Bronchial epithelial cell (primary cell): ENCODE measurements at regions not wholly inside any gene's neighbourhood (a gene's known extent, or its start where the extent isn't known, plus 50 kb on each side); places are given as distances from the start of the nearest gene placed in this dataset.

Source experiments
- DNase-seq: peaks from one replicate; pipeline ENCODE4 v3.0.0-alpha.2; 2010; ENCODE audit warnings: low read depth
- FAIRE-seq: peaks from 2 replicates; lab custom pipeline; 2011; peaks lifted over from hg19 to GRCh38; lab: Jason Lieb, UNC
- H3K27me3 ChIP-seq: 2 replicates; pipeline ENCODE4 v1.5.1; 2011; ENCODE audit warnings: low read length; ENCODE audit not compliant: control insufficient read depth, insufficient read depth
- H3K36me3 ChIP-seq: 2 replicates; pipeline ENCODE4 v1.5.1; 2011; ENCODE audit warnings: low read length; ENCODE audit not compliant: control insufficient read depth, insufficient read depth
- H3K4me3 ChIP-seq: 2 replicates; pipeline ENCODE4 v1.5.1; 2011; ENCODE audit warnings: mild to moderate bottlenecking, low read depth, low read length, control low read depth
- CTCF ChIP-seq: IDR thresholded peaks from 2 replicates; pipeline ENCODE4 v1.5.1; 2011; ENCODE audit warnings: mild to moderate bottlenecking, moderate library complexity, low read length, control low read depth, inconsistent platforms; ENCODE audit not compliant: insufficient read depth, severe bottlenecking

DNA sequence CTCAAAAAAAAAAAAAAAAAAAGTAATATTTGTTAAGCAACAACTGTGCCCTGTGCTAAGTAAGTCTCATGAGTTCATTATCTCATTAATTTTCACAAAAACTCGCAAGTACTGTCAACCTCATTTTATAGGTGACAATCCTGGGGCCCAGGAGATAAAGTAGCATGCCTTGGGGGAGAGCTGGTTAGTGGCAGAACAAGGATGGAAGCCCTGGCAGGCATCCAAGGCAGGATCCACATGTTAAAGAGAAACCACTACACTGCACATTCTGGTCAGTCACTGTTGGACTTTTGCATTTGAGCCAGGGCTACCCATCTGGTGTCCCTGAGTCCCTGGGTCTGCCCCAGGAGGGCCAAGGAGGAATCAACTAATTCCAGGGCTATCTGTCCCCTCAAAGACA, 54.6 kb downstream of the ZFP36L2 start:
- H3K36me3 ChIP-seq = no peaks in the 10 kb centered on the region
- FAIRE-seq (no peak), DNase-seq (no peak)
- H3K27me3 ChIP-seq = no peaks in the 10 kb centered on the region
- no peak for TF ChIP-seq CTCF
- H3K4me3 ChIP-seq = no peak overlapping the region

DNA sequence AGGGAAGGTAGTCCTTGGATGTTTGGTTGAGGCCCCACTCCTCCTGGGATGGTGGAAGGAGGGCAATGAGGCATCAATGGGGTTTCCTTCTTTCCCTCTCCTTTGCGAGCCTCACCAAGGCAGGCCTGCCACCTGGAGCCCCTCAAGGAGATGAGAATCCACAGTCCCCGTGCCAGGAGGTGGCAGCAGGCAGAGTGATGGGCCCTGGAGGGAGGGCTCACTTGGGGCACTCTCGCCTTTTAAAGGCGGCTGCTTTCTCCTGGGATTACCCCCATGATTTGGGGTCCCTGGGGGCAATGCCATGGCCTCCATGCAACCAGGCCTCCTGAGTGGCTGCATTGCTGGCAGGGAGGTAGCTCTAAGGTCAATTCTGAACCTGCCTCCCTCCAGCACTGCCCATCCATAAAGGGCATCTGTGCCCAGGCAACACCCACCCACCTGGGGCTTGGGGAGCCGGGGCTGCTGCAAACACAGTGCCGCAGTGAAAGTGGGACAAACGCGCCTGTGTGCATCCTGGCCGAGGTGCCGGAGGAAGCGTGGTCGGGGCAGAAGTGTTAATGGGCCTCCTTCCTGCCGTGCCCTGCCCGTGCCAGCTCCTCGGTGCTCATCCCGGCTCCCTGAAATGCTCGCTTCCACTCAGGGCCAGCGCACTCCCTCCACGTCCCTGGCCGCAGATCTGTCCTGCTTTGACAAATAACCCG, 55.9 kb downstream of the ZFP36L2 start:
- DNase-seq (no peak), FAIRE-seq (no peak)
- Histone ChIP-seq H3K36me3 (no peaks in the 10 kb centered on the region), H3K4me3 (no peak overlapping the region), H3K27me3 (no peaks in the 10 kb centered on the region)
- no peak for TF ChIP-seq CTCF

DNA sequence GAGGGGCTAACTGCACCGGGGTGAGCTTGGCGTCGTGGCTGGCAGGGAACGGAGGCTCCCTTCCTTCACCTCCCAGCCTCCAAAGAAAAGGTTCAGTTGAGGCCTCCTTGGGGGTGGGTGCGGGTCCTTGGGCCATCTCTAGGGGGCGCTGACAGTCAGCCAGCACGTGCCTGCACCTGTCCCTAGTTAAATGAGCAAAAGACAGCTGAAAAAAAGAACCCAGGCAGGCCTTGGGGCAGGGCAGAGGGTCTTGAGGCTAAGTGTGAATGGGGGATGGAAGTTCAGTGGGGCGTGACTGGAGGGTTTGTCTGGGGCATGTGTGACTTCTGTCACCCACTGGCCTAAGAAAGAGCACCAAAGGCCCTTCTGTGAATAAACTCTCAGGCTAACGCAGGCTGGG, 56.4 kb downstream of the ZFP36L2 start:
- H3K36me3 ChIP-seq = no peaks in the 10 kb centered on the region
- H3K4me3 ChIP-seq = no peak overlapping the region
- FAIRE-seq (no peak), DNase-seq (no peak)
- H3K27me3 ChIP-seq = no peaks in the 10 kb centered on the region
- TF ChIP-seq CTCF = peak; percentile 69

DNA sequence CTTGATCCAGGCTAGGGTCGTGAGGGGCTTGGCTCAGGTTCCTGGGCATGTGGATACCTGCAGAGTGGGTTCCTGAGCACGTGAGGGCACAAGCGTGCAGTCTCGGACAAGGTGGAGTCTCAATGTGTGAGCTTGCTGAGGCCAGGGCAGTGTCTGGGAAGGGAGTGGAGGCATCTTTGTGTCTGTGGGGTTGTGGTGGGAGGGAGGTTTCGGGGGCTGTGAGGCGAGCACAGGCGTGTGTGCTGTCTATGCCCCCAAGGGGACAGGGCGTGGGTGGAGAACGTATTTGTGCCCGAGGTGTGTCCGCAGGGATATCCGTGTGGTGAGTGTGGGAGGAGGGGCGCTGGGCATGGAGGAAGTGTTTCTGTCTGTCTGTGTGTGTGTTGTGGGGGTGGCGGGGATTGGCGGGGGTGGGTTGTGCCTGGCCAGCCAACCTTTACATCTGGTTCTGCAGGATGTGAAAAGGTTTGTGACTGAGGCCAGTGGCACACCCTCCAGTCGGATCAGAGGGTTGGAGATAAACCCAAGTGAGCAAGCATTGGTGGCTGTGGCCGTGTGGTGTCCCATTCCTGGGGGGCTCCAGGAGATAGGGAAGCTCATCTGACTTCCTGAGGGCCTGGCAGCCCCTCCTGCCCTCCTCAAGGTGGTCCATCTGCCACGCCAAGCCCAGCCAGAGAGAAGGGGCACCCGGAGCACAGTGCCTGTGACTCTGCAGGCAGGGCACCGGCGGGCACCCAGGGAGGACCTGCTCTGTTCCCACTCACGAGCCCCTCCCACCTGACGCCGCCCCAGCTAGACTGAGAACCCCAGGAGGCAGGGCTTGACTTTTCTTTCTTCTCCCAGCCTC, 57.1 kb downstream of the ZFP36L2 start:
- Histone ChIP-seq H3K36me3 (no peaks in the 10 kb centered on the region), H3K4me3 (no peak overlapping the region), H3K27me3 (no peaks in the 10 kb centered on the region)
- DNase-seq (peak; percentile 47), FAIRE-seq (no peak)
- TF ChIP-seq CTCF = peak; percentile 23

GRCh38 chr2:43168016-43168369, 58.4 kb downstream of the ZFP36L2 start:
- TF ChIP-seq CTCF = no peak
- FAIRE-seq (no peak), DNase-seq (no peak)
- Histone ChIP-seq H3K4me3 (no peak overlapping the region), H3K36me3 (no peaks in the 10 kb centered on the region), H3K27me3 (no peaks in the 10 kb centered on the region)
